IPS-15b (cell line): ENCODE measurements at regions not wholly inside any gene's neighbourhood (a gene's known extent, or its start where the extent isn't known, plus 50 kb on each side); places are given as distances from the start of the nearest gene placed in this dataset.

Experiments
- H3K27me3 ChIP-seq: one replicate; pipeline ENCODE4 v1.6.1; 2013; ENCODE audit warnings: low read length; ENCODE audit not compliant: control insufficient read depth, insufficient read depth
- H3K36me3 ChIP-seq: one replicate; pipeline ENCODE4 v1.6.1; 2013; ENCODE audit warnings: low read length; ENCODE audit not compliant: control insufficient read depth, insufficient read depth
- H3K4me1 ChIP-seq: one replicate; pipeline ENCODE4 v1.6.1; 2013; ENCODE audit warnings: mild to moderate bottlenecking, low read length; ENCODE audit not compliant: control insufficient read depth, insufficient read depth
- H3K4me3 ChIP-seq: one replicate; pipeline ENCODE4 v1.5.1; 2013; ENCODE audit warnings: low read depth, low read length
- H3K9ac ChIP-seq: one replicate; pipeline ENCODE4 v1.6.1; 2013; ENCODE audit warnings: low read depth, mild to moderate bottlenecking, low read length
- H3K9me3 ChIP-seq: one replicate; pipeline ENCODE4 v1.6.1; 2013; ENCODE audit warnings: mild to moderate bottlenecking, low read length; ENCODE audit not compliant: control insufficient read depth, insufficient read depth

- H3K9ac ChIP-seq: no peak overlapping the region
- H3K4me1 ChIP-seq: no peaks in the 10 kb centered on the region
- no peaks in the 10 kb centered on the region for H3K27me3 ChIP-seq
- no peaks in the 10 kb centered on the region for H3K9me3 ChIP-seq
- no peak overlapping the region for H3K4me3 ChIP-seq
- no peaks in the 10 kb centered on the region for H3K36me3 ChIP-seq
Observed at GRCh38 chr5:19297934-19298333, 690.1 kb downstream of the CDH18 start.

GRCh38 chr5:19301271-19301670, 686.7 kb downstream of the CDH18 start:
- Histone ChIP-seq H3K4me1 (no peaks in the 10 kb centered on the region), H3K9me3 (no peaks in the 10 kb centered on the region), H3K4me3 (no peak overlapping the region), H3K27me3 (no peaks in the 10 kb centered on the region), H3K9ac (no peak overlapping the region), H3K36me3 (no peaks in the 10 kb centered on the region)

- Histone ChIP-seq H3K9me3 (no peaks in the 10 kb centered on the region), H3K4me3 (no peak overlapping the region), H3K36me3 (no peaks in the 10 kb centered on the region), H3K9ac (no peak overlapping the region), H3K4me1 (no peaks in the 10 kb centered on the region), H3K27me3 (no peaks in the 10 kb centered on the region)
Observed at GRCh38 chr5:19314840-19315239, 673.2 kb downstream of the CDH18 start.

- Histone ChIP-seq H3K9ac (no peak overlapping the region), H3K36me3 (no peaks in the 10 kb centered on the region), H3K27me3 (no peaks in the 10 kb centered on the region), H3K9me3 (no peaks in the 10 kb centered on the region), H3K4me1 (peaks cover 2% of the 10 kb centered on the region), H3K4me3 (no peak overlapping the region)
Observed at GRCh38 chr5:19319252-19319651, 668.7 kb downstream of the CDH18 start.

- Histone ChIP-seq H3K27me3 (no peaks in the 10 kb centered on the region), H3K9ac (no peak overlapping the region), H3K9me3 (no peaks in the 10 kb centered on the region), H3K36me3 (no peaks in the 10 kb centered on the region), H3K4me1 (peaks cover 2% of the 10 kb centered on the region), H3K4me3 (no peak overlapping the region)
Observed at GRCh38 chr5:19322716-19323485, 665.1 kb downstream of the CDH18 start.

GRCh38 chr5:19334278-19334677, 653.7 kb downstream of the CDH18 start:
- H3K36me3 ChIP-seq: no peaks in the 10 kb centered on the region
- no peak overlapping the region for H3K4me3 ChIP-seq
- no peaks in the 10 kb centered on the region for H3K4me1 ChIP-seq
- no peaks in the 10 kb centered on the region for H3K27me3 ChIP-seq
- no peak overlapping the region for H3K9ac ChIP-seq
- peaks cover 4% of the 10 kb centered on the region for H3K9me3 ChIP-seq

GRCh38 chr5:19342942-19343341, 645.1 kb downstream of the CDH18 start:
- Histone ChIP-seq H3K4me1 (no peaks in the 10 kb centered on the region), H3K9ac (no peak overlapping the region), H3K9me3 (no peaks in the 10 kb centered on the region)

GRCh38 chr5:19352120-19352519, 635.9 kb downstream of the CDH18 start:
- no peaks in the 10 kb centered on the region for H3K4me1 ChIP-seq
- no peaks in the 10 kb centered on the region for H3K9me3 ChIP-seq
- H3K4me3 ChIP-seq: no peak overlapping the region
- no peaks in the 10 kb centered on the region for H3K27me3 ChIP-seq
- H3K9ac ChIP-seq: no peak overlapping the region
- no peaks in the 10 kb centered on the region for H3K36me3 ChIP-seq

More at GRCh38 chr5:19342942-19343341, 645.1 kb downstream of the CDH18 start:
- H3K27me3 ChIP-seq: no peaks in the 10 kb centered on the region
- H3K4me3 ChIP-seq: no peak overlapping the region
- no peaks in the 10 kb centered on the region for H3K36me3 ChIP-seq

GRCh38 chr5:19369048-19369447, 619.0 kb downstream of the CDH18 start:
- no peaks in the 10 kb centered on the region for H3K36me3 ChIP-seq
- H3K4me3 ChIP-seq: no peak overlapping the region
- H3K4me1 ChIP-seq: no peaks in the 10 kb centered on the region
- H3K27me3 ChIP-seq: no peaks in the 10 kb centered on the region
- no peaks in the 10 kb centered on the region for H3K9me3 ChIP-seq
- no peak overlapping the region for H3K9ac ChIP-seq

- Histone ChIP-seq H3K27me3 (no peaks in the 10 kb centered on the region), H3K9me3 (no peaks in the 10 kb centered on the region), H3K36me3 (no peaks in the 10 kb centered on the region), H3K4me3 (no peak overlapping the region), H3K9ac (no peak overlapping the region), H3K4me1 (no peaks in the 10 kb centered on the region)
Observed at GRCh38 chr5:19369561-19369960, 618.4 kb downstream of the CDH18 start.

- no peaks in the 10 kb centered on the region for H3K36me3 ChIP-seq
- no peak overlapping the region for H3K4me3 ChIP-seq
- no peaks in the 10 kb centered on the region for H3K9me3 ChIP-seq
- H3K27me3 ChIP-seq: no peaks in the 10 kb centered on the region
- no peaks in the 10 kb centered on the region for H3K4me1 ChIP-seq
- no peak overlapping the region for H3K9ac ChIP-seq
Observed at GRCh38 chr5:19370655-19371386, 617.2 kb downstream of the CDH18 start.

GRCh38 chr5:19388391-19388790, 599.6 kb downstream of the CDH18 start:
- Histone ChIP-seq H3K36me3 (no peaks in the 10 kb centered on the region), H3K4me1 (no peaks in the 10 kb centered on the region), H3K4me3 (no peak overlapping the region), H3K9ac (no peak overlapping the region), H3K9me3 (no peaks in the 10 kb centered on the region), H3K27me3 (no peaks in the 10 kb centered on the region)
